Gastroesophageal sphincter (tissue), 4 donors: ENCODE measurements at regions not wholly inside any gene's neighbourhood (a gene's known extent, or its start where the extent isn't known, plus 50 kb on each side); places are given as distances from the start of the nearest gene placed in this dataset.
"Not testable (repeated sequence)": the region's sequence is repeated elsewhere in the genome, so short reads cannot be mapped to it uniquely, and the experiment has no call there.

Experiments
- ATAC-seq: fragments of 150-250 bp; one replicate; pipeline ENCODE4 v1.9.1; 2016; ENCODE audit warnings: mild to moderate bottlenecking, moderate library complexity
- H3K27ac ChIP-seq, 4 donors: fragments of 200-600 bp; sonication (generic) in 3 of 4; 1 replicate in 3 of 4; 2 replicates in 1 of 4; pipeline ENCODE4 v1.5.1; 2016 to 2019
- H3K27me3 ChIP-seq: fragments of 200-600 bp; sonication (generic); one replicate; pipeline ENCODE4 v1.5.1; 2019
- H3K36me3 ChIP-seq, 2 donors: fragments of 200-600 bp; sonication (generic); one replicate each; pipeline ENCODE4 v1.5.1; 2019; ENCODE audit warnings: control low read depth in 1 of 2
- H3K4me1 ChIP-seq, 3 donors: fragments of 200-600 bp; sonication (generic); 1 replicate in 2 of 3; 2 replicates in 1 of 3; pipeline ENCODE4 v1.5.1; 2016 to 2019; ENCODE audit warnings: control low read depth in 2 of 3
- H3K4me3 ChIP-seq, 2 donors: fragments of 200-600 bp; sonication (generic); one replicate each; pipeline ENCODE4 v1.5.1; 2019; ENCODE audit warnings: mild to moderate bottlenecking in 1 of 2, moderate library complexity in 1 of 2
- H3K9me3 ChIP-seq, 3 donors: fragments of 200-600 bp; sonication (generic); one replicate each; pipeline ENCODE4 v1.5.1; 2017 to 2019; ENCODE audit warnings: control low read depth in 2 of 3
- EP300 ChIP-seq: sonication (generic); formaldehyde crosslinking; IDR thresholded peaks from one replicate; pipeline ENCODE4 v1.6.1; 2017; ENCODE audit warnings: antibody characterized with exemption, mild to moderate bottlenecking
- POLR2A ChIP-seq, 2 donors: fragments of 450-650 bp; IDR thresholded peaks; one replicate each; pipeline ENCODE4 v1.6.1; 2017; ENCODE audit warnings: antibody characterized with exemption in 2 of 2, mild to moderate bottlenecking in 2 of 2, moderate library complexity in 1 of 2
- POLR2AphosphoS5 ChIP-seq: sonication (generic); formaldehyde crosslinking; IDR thresholded peaks from one replicate; pipeline ENCODE4 v1.6.1; 2017; ENCODE audit warnings: antibody characterized with exemption
- WGBS, 2 donors: methylation state at CpG; one replicate each; pipeline ENCODE4 v1.1.5; 2018; ENCODE audit warnings: low coverage in 1 of 2; 5-methylcytosine and 5-hydroxymethylcytosine counted together
- TF ChIP-seq, protein P1 (sequence below), 4 experiments: fragments of 200-600 bp in 2 of 4; fragments of 450-650 bp in 2 of 4; sonication (generic) in 1 of 4; IDR thresholded peaks; one replicate each; pipeline ENCODE4 v1.5.1; 2017 to 2019; ENCODE audit warnings: antibody characterized with exemption in 4 of 4, mild to moderate bottlenecking in 2 of 4, moderate library complexity in 2 of 4

DNA sequence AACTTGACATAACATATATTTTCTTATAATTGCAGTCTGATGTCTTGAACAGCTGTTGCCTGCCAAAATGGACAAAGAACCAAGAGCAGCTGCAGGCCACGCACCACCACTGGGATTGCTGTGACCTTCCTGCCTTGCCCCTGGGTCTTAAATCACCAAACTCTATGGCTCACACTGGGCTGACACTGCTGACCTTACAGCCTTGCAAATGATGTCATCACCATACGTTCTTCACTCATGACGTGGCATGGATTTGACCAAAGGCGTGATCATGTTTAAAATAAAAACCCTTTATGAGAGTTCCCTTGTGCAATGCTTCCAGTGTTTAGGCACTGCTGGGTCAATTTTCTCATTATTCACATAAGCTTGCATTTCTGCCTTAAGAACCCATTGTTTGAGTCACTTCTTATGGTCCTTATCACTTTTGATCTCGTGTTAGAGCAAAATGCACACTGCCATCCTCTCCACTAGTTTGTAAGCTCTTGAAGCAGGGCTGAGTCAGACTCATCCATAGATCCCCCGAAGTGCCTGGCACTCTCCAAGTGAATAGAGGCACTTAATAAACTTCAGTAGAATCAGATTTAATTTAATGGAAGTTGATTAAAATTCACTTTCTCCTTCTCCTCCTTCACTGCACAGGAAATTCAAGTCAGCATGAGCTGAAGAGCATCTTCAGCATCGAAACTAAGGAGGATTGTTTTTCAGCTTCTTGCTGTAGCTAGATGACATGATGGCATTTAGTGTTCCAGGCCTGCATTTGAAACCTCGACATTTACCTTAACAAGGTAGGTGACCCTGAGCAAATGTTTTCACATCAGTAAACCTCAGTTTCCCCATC lies 132.4 kb upstream of the PZP start:
- peaks cover 0 to 16% (median 0%) of the 10 kb centered on the region in 3 donors for H3K9me3 ChIP-seq
- H3K4me3 ChIP-seq = no peak overlapping the region
- H3K27me3 ChIP-seq = no peaks in the 10 kb centered on the region
- TF ChIP-seq, protein P1, sequence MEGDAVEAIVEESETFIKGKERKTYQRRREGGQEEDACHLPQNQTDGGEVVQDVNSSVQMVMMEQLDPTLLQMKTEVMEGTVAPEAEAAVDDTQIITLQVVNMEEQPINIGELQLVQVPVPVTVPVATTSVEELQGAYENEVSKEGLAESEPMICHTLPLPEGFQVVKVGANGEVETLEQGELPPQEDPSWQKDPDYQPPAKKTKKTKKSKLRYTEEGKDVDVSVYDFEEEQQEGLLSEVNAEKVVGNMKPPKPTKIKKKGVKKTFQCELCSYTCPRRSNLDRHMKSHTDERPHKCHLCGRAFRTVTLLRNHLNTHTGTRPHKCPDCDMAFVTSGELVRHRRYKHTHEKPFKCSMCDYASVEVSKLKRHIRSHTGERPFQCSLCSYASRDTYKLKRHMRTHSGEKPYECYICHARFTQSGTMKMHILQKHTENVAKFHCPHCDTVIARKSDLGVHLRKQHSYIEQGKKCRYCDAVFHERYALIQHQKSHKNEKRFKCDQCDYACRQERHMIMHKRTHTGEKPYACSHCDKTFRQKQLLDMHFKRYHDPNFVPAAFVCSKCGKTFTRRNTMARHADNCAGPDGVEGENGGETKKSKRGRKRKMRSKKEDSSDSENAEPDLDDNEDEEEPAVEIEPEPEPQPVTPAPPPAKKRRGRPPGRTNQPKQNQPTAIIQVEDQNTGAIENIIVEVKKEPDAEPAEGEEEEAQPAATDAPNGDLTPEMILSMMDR (IDR thresholded peaks at IDR 0.05) = no peak
- no peak for TF ChIP-seq EP300
- TF ChIP-seq POLR2A (IDR thresholded peaks at IDR 0.05) = no peak
- TF ChIP-seq POLR2AphosphoS5 = no peak
- H3K4me1 ChIP-seq = no peaks in the 10 kb centered on the region
- 73 to 83% methylated on average over 5 to 7 of the region's 8 CpGs for WGBS, 2 donors
- H3K36me3 ChIP-seq = no peaks in the 10 kb centered on the region
- no peak overlapping the region for H3K27ac ChIP-seq
- no peak for ATAC-seq

DNA sequence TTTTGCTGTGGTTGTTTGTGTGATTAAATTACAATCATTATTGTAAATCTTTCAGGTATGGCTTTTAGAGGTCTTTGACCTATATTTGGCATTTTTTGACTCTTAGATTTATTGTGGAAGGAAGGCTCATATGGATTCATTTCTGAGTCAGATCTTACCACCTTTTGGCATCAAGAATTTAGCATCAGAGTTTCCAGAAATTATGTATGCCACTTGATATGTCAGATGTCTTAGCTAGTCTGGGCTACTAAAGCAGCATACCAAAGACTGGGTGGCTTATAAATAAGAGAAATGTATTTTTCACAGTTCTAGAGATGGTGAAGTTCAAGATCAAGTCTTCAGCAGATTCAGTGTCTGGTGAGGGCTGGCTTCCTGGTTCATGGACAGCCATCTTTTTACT lies 129.5 kb upstream of the PZP start:
- H3K4me1 ChIP-seq = no peaks in the 10 kb centered on the region
- no peak overlapping the region for H3K4me3 ChIP-seq
- no peaks in the 10 kb centered on the region for H3K27me3 ChIP-seq
- H3K9me3 ChIP-seq = peaks cover 0 to 16% (median 0%) of the 10 kb centered on the region in 3 donors
- no peak overlapping the region for H3K27ac ChIP-seq
- no peak for ATAC-seq
- no peaks in the 10 kb centered on the region for H3K36me3 ChIP-seq
- TF ChIP-seq POLR2AphosphoS5 (no peak), EP300 (no peak), POLR2A (IDR thresholded peaks at IDR 0.05) (no peak)
- TF ChIP-seq, protein P1 (IDR thresholded peaks at IDR 0.05) = no peak

DNA sequence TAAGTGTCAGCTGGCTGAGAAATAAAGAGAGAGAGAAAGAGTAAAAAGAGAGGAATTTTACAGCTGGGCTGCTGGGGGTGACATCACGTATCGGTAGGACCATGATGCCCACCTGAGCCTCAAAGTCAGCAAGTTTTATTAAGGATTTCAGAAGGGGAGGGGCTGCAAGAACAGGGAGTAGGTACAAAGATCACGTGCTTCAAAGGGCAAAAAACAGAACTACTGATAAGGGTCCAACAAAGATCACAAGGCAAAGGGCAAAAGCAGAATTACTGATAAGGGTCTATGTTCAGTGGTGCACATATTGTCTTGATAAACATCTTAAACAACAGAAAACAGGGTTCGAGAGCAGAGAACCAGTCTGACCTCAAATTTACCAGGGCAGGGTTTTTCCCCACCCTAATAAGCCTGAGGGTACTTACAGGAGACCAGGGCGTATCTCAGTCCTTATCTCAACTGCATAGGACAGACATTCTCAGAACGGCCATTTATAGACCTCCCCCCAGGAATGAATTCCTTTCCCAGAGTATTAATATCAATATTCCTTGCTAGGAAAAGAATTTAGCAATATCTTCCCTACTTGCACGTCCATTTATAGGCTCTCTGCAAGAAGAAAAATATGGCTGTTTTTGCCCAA lies 128.3 kb upstream of the PZP start:
- peaks cover 0 to 16% (median 0%) of the 10 kb centered on the region in 3 donors for H3K9me3 ChIP-seq
- H3K27ac ChIP-seq, H3K36me3 ChIP-seq, ATAC-seq, H3K4me3 ChIP-seq, H3K27me3 ChIP-seq, H3K4me1 ChIP-seq: not testable (repeated sequence)
- WGBS, 2 donors = 84 to 86% methylated on average over 6 to 7 of the region's 7 CpGs

DNA sequence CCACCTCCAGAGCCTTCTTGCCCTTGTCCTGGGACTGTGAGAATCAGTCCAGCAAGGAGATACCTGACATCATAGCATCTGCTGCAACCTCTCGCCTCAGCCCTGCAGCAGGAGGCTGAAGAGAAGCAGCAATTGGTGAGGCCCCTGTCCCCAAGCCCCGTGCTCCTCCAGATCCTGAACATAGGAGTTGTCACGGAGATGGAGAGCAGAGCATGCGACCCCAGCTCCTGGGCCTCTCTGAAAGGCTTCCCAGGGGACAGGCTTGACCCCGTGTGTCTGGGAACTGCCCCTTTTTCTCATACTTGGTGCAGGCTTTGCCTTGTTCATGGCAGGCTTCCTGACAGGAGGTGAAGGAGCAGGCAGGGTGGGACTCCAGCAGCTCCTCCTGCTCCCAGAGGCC lies 127.7 kb upstream of the PZP start:
- H3K4me1 ChIP-seq = peaks cover 0 to 4% (median 0%) of the 10 kb centered on the region in 3 donors
- H3K9me3 ChIP-seq = peaks cover 0 to 16% (median 0%) of the 10 kb centered on the region in 3 donors
- H3K27me3 ChIP-seq = no peaks in the 10 kb centered on the region
- H3K36me3 ChIP-seq = no peaks in the 10 kb centered on the region
- ATAC-seq = no peak
- TF ChIP-seq, protein P1 (IDR thresholded peaks at IDR 0.05) = no peak
- TF ChIP-seq POLR2A (IDR thresholded peaks at IDR 0.05) (no peak), POLR2AphosphoS5 (no peak), EP300 (no peak)
- H3K4me3 ChIP-seq = no peak overlapping the region
- WGBS, 2 donors = 80 to 90% methylated on average over 1 to 2 of the region's 5 CpGs
- no peak overlapping the region for H3K27ac ChIP-seq

DNA sequence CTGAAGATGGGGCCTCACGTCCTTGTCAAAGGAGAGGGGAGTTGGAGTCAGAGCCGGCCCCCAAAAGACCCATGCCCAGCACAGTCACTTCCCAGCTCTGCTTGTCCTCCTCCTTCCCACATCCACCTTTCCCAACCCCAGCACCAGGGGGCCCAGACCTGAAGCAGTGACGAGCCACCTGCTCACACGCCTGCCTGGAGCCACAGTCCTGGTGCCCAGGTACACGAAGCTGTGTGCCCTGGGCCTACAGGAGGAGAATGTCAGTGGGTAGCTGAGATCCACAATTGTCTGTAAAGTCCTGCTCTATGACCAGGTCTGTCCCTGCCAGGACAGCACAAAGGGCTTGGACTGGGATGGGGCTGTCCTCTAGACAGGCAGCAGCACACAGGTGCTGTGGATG lies 126.8 kb upstream of the PZP start:
- no CpG with 5 or more reads among the region's 5 CpGs for WGBS, 2 donors
- ATAC-seq = no peak
- Histone ChIP-seq H3K27ac (no peak overlapping the region), H3K27me3 (no peaks in the 10 kb centered on the region), H3K9me3 (peaks cover 0 to 16% (median 0%) of the 10 kb centered on the region in 3 donors), H3K4me3 (no peak overlapping the region), H3K36me3 (no peaks in the 10 kb centered on the region), H3K4me1 (peaks cover 0 to 4% (median 0%) of the 10 kb centered on the region in 3 donors)
- TF ChIP-seq EP300 = no peak
- TF ChIP-seq, protein P1 (IDR thresholded peaks at IDR 0.05) = no peak
- TF ChIP-seq POLR2AphosphoS5 = no peak
- TF ChIP-seq POLR2A (IDR thresholded peaks at IDR 0.05) = no peak
